SK-N-MC (cell line): ENCODE measurements at regions not wholly inside any gene's neighbourhood (a gene's known extent, or its start where the extent isn't known, plus 50 kb on each side); places are given as distances from the start of the nearest gene placed in this dataset.

ENCODE experiments used
- DNase-seq: peaks from one replicate; pipeline ENCODE4 v3.0.0-alpha.2; 2011; ENCODE audit warnings: low read depth, low spot score
- H3K27ac ChIP-seq: fragments of 200-600 bp; sonication (generic); 2 replicates; pipeline ENCODE4 v1.5.1; 2016; ENCODE audit warnings: mixed run types
- H3K36me3 ChIP-seq: fragments of 200-600 bp; sonication (generic); 2 replicates; pipeline ENCODE4 v1.6.1; 2017; ENCODE audit warnings: antibody characterized with exemption, low read length, mixed read lengths; ENCODE audit not compliant: insufficient read depth
- H3K4me3 ChIP-seq: fragments of 200-600 bp; sonication (generic); 2 replicates; pipeline ENCODE4 v1.5.1; 2016
- H3K9ac ChIP-seq: fragments of 200-600 bp; sonication (generic); 2 replicates; pipeline ENCODE4 v1.8.0; 2017; ENCODE audit warnings: mixed run types, mixed read lengths; ENCODE audit not compliant: insufficient read length
- H3K9me3 ChIP-seq: fragments of 200-600 bp; sonication (generic); 2 replicates; pipeline ENCODE4 v1.6.1; 2017; ENCODE audit warnings: low read depth, mild to moderate bottlenecking, antibody characterized with exemption, low read length, moderate library complexity, mixed read lengths
- EZH2 ChIP-seq: fragments of 200-600 bp; sonication (generic); IDR thresholded peaks from one replicate; pipeline ENCODE4 v1.6.1; 2017; ENCODE audit warnings: antibody characterized with exemption
- FOXP2 ChIP-seq: optimal IDR thresholded peaks from 2 replicates; pipeline ENCODE3; 2011; ENCODE audit warnings: mild to moderate bottlenecking, moderate library complexity; ENCODE audit not compliant: insufficient read depth; ENCODE audit errors: extremely low read length, control extremely low read depth
- POLR2AphosphoS5 ChIP-seq: IDR thresholded peaks from 2 replicates; pipeline ENCODE4 v1.6.1; 2012; ENCODE audit warnings: mild to moderate bottlenecking, low read depth, low read length, borderline replicate concordance

- Histone ChIP-seq H3K9ac (no peak overlapping the region), H3K9me3 (no peaks in the 10 kb centered on the region), H3K4me3 (no peak overlapping the region), H3K27ac (no peak overlapping the region), H3K36me3 (no peaks in the 10 kb centered on the region)
- no peak for DNase-seq
- TF ChIP-seq FOXP2, result no peak
- no peak for TF ChIP-seq EZH2
- no peak for TF ChIP-seq POLR2AphosphoS5
Measured at GRCh38 chr10:44066527-44067255, 318.2 kb downstream of the CXCL12 start.

GRCh38 chr10:44065788-44066526 is 318.9 kb downstream of the CXCL12 start:
- H3K36me3 ChIP-seq, result no peaks in the 10 kb centered on the region
- no peak for DNase-seq
- H3K9me3 ChIP-seq, result no peaks in the 10 kb centered on the region
- TF ChIP-seq EZH2 (no peak), POLR2AphosphoS5 (no peak), FOXP2 (no peak)
- H3K4me3 ChIP-seq, result no peak overlapping the region
- no peak overlapping the region for H3K9ac ChIP-seq
- no peak overlapping the region for H3K27ac ChIP-seq

- no peaks in the 10 kb centered on the region for H3K9me3 ChIP-seq
- no peak overlapping the region for H3K9ac ChIP-seq
Measured at GRCh38 chr10:44064987-44065787, 319.7 kb downstream of the CXCL12 start.

GRCh38 chr10:44064317-44064716 is 320.6 kb downstream of the CXCL12 start:
- DNase-seq, result no peak
- H3K9ac ChIP-seq, result no peak overlapping the region
- TF ChIP-seq POLR2AphosphoS5, result no peak
- no peak for TF ChIP-seq FOXP2
- TF ChIP-seq EZH2, result no peak
- H3K36me3 ChIP-seq, result no peaks in the 10 kb centered on the region
- no peak overlapping the region for H3K4me3 ChIP-seq
- H3K27ac ChIP-seq, result no peak overlapping the region
- H3K9me3 ChIP-seq, result no peaks in the 10 kb centered on the region

More at GRCh38 chr10:44064987-44065787, 319.7 kb downstream of the CXCL12 start:
- Histone ChIP-seq H3K36me3 (no peaks in the 10 kb centered on the region), H3K27ac (no peak overlapping the region), H3K4me3 (no peak overlapping the region)
- TF ChIP-seq EZH2 (no peak), POLR2AphosphoS5 (no peak), FOXP2 (no peak)
- no peak for DNase-seq

- no peak overlapping the region for H3K9ac ChIP-seq
- no peaks in the 10 kb centered on the region for H3K9me3 ChIP-seq
- no peak overlapping the region for H3K27ac ChIP-seq
- no peak overlapping the region for H3K4me3 ChIP-seq
- DNase-seq, result no peak
- no peaks in the 10 kb centered on the region for H3K36me3 ChIP-seq
- TF ChIP-seq POLR2AphosphoS5, result no peak
- no peak for TF ChIP-seq EZH2
- TF ChIP-seq FOXP2, result no peak
Measured at GRCh38 chr10:44063686-44064085, 321.2 kb downstream of the CXCL12 start.

GRCh38 chr10:44060719-44061118 is 324.2 kb downstream of the CXCL12 start:
- no peak overlapping the region for H3K4me3 ChIP-seq
- H3K27ac ChIP-seq, result no peak overlapping the region
- no peak for DNase-seq
- no peaks in the 10 kb centered on the region for H3K9me3 ChIP-seq
- no peaks in the 10 kb centered on the region for H3K36me3 ChIP-seq
- TF ChIP-seq POLR2AphosphoS5 (no peak), EZH2 (no peak), FOXP2 (no peak)
- no peak overlapping the region for H3K9ac ChIP-seq

- no peak overlapping the region for H3K9ac ChIP-seq
- no peak overlapping the region for H3K4me3 ChIP-seq
- TF ChIP-seq POLR2AphosphoS5 (no peak), EZH2 (no peak), FOXP2 (no peak)
- no peak overlapping the region for H3K27ac ChIP-seq
- DNase-seq, result no peak
- H3K36me3 ChIP-seq, result no peaks in the 10 kb centered on the region
- H3K9me3 ChIP-seq, result no peaks in the 10 kb centered on the region
Measured at GRCh38 chr10:44060221-44060620, 324.7 kb downstream of the CXCL12 start.

GRCh38 chr10:44058259-44058658 is 326.6 kb downstream of the CXCL12 start:
- TF ChIP-seq EZH2 (no peak), POLR2AphosphoS5 (no peak), FOXP2 (no peak)
- Histone ChIP-seq H3K9me3 (no peaks in the 10 kb centered on the region), H3K36me3 (no peaks in the 10 kb centered on the region), H3K4me3 (no peak overlapping the region), H3K27ac (no peak overlapping the region), H3K9ac (no peak overlapping the region)
- no peak for DNase-seq
